ENCODE measurements at regions not wholly inside any gene's neighbourhood (a gene's known extent, or its start where the extent isn't known, plus 50 kb on each side); places are given as distances from the start of the nearest gene placed in this dataset.

GRCh38 chr16:22681554-22682291, 132.2 kb upstream of the HS3ST2 start:
- TF ChIP-seq, protein P1, sequence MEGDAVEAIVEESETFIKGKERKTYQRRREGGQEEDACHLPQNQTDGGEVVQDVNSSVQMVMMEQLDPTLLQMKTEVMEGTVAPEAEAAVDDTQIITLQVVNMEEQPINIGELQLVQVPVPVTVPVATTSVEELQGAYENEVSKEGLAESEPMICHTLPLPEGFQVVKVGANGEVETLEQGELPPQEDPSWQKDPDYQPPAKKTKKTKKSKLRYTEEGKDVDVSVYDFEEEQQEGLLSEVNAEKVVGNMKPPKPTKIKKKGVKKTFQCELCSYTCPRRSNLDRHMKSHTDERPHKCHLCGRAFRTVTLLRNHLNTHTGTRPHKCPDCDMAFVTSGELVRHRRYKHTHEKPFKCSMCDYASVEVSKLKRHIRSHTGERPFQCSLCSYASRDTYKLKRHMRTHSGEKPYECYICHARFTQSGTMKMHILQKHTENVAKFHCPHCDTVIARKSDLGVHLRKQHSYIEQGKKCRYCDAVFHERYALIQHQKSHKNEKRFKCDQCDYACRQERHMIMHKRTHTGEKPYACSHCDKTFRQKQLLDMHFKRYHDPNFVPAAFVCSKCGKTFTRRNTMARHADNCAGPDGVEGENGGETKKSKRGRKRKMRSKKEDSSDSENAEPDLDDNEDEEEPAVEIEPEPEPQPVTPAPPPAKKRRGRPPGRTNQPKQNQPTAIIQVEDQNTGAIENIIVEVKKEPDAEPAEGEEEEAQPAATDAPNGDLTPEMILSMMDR (IDR thresholded peaks at IDR 0.05; ENCODE audit: insufficient read depth, low read length, poor library complexity, severe bottlenecking): no peak
- no peak for TF ChIP-seq EZH2phosphoT487 (conservative IDR thresholded peaks at IDR 0.05; ENCODE audit: low read length)
